ENCODE measurements at regions not wholly inside any gene's neighbourhood (a gene's known extent, or its start where the extent isn't known, plus 50 kb on each side); places are given as distances from the start of the nearest gene placed in this dataset.

GRCh38 chr6:149179431-149179830, 138.1 kb upstream of the TAB2 start:
- Histone ChIP-seq H3K4me1 (ENCODE audit: insufficient read depth, low read length, poor library complexity, severe bottlenecking) (no peaks in the 10 kb centered on the region), H2AFZ (ENCODE audit: low read length) (no peak overlapping the region), H3F3A (ENCODE audit: low read depth) (no peaks in the 10 kb centered on the region), H3K27me3 (ENCODE audit: insufficient read depth, low read length, poor library complexity, severe bottlenecking) (no peaks in the 10 kb centered on the region), H3K9ac (ENCODE audit: low read depth, low read length, poor library complexity, severe bottlenecking) (no peak overlapping the region), H3K79me2 (ENCODE audit: insufficient read depth, low read length) (no peaks in the 10 kb centered on the region), H3K4me3 (ENCODE audit: low read length, poor library complexity, severe bottlenecking) (no peak overlapping the region), H3K4me2 (ENCODE audit: low read depth, low read length, poor library complexity, severe bottlenecking) (no peak overlapping the region), H3K9me3 (ENCODE audit: insufficient read depth, low read depth, low read length) (no peaks in the 10 kb centered on the region), H3K36me3 (ENCODE audit: insufficient read depth, low read length) (no peaks in the 10 kb centered on the region), H4K20me1 (ENCODE audit: insufficient read depth, low read length, poor library complexity, severe bottlenecking) (no peaks in the 10 kb centered on the region), H3K9me2 (replicated peaks; ENCODE audit: low read depth, low read length) (no peaks in the 10 kb centered on the region)
- TF ChIP-seq CTCF (conservative IDR thresholded peaks at IDR 0.05; ENCODE audit: low read length) (no peak), EZH2phosphoT487 (IDR thresholded peaks at IDR 0.05; ENCODE audit: borderline replicate concordance) (no peak)

- no peak overlapping the region for H3K4me2 ChIP-seq (ENCODE audit: low read depth, low read length, poor library complexity, severe bottlenecking)
- no peaks in the 10 kb centered on the region for H3K27me3 ChIP-seq (ENCODE audit: insufficient read depth, low read length, poor library complexity, severe bottlenecking)
- no peaks in the 10 kb centered on the region for H4K20me1 ChIP-seq (ENCODE audit: insufficient read depth, low read length, poor library complexity, severe bottlenecking)
- no peak overlapping the region for H2AFZ ChIP-seq (ENCODE audit: low read length)
- no peaks in the 10 kb centered on the region for H3K36me3 ChIP-seq (ENCODE audit: insufficient read depth, low read length)
- no peaks in the 10 kb centered on the region for H3K79me2 ChIP-seq (ENCODE audit: insufficient read depth, low read length)
- no peaks in the 10 kb centered on the region for H3K9me2 ChIP-seq (replicated peaks; ENCODE audit: low read depth, low read length)
- no peak overlapping the region for H3K4me3 ChIP-seq (ENCODE audit: low read length, poor library complexity, severe bottlenecking)
- no peaks in the 10 kb centered on the region for H3K9me3 ChIP-seq (ENCODE audit: insufficient read depth, low read depth, low read length)
- TF ChIP-seq CTCF (conservative IDR thresholded peaks at IDR 0.05; ENCODE audit: low read length) (no peak), EZH2phosphoT487 (IDR thresholded peaks at IDR 0.05; ENCODE audit: borderline replicate concordance) (no peak)
- H3K4me1 ChIP-seq (ENCODE audit: insufficient read depth, low read length, poor library complexity, severe bottlenecking), result no peaks in the 10 kb centered on the region
- no peak overlapping the region for H3K9ac ChIP-seq (ENCODE audit: low read depth, low read length, poor library complexity, severe bottlenecking)
- no peaks in the 10 kb centered on the region for H3F3A ChIP-seq (ENCODE audit: low read depth)
These were observed 136.2 kb upstream of the TAB2 start for GRCh38 chr6:149181304-149181703.

- H3K9me2 ChIP-seq (replicated peaks; ENCODE audit: low read depth, low read length), result no peaks in the 10 kb centered on the region
- no peak overlapping the region for H3K9ac ChIP-seq (ENCODE audit: low read depth, low read length, poor library complexity, severe bottlenecking)
- H3K36me3 ChIP-seq (ENCODE audit: insufficient read depth, low read length), result no peaks in the 10 kb centered on the region
- H4K20me1 ChIP-seq (ENCODE audit: insufficient read depth, low read length, poor library complexity, severe bottlenecking), result no peaks in the 10 kb centered on the region
- no peak overlapping the region for H2AFZ ChIP-seq (ENCODE audit: low read length)
- H3K27me3 ChIP-seq (ENCODE audit: insufficient read depth, low read length, poor library complexity, severe bottlenecking), result no peaks in the 10 kb centered on the region
- no peaks in the 10 kb centered on the region for H3K9me3 ChIP-seq (ENCODE audit: insufficient read depth, low read depth, low read length)
- no peaks in the 10 kb centered on the region for H3F3A ChIP-seq (ENCODE audit: low read depth)
- H3K79me2 ChIP-seq (ENCODE audit: insufficient read depth, low read length), result no peaks in the 10 kb centered on the region
- H3K4me2 ChIP-seq (ENCODE audit: low read depth, low read length, poor library complexity, severe bottlenecking), result no peak overlapping the region
- H3K4me1 ChIP-seq (ENCODE audit: insufficient read depth, low read length, poor library complexity, severe bottlenecking), result no peaks in the 10 kb centered on the region
- no peak overlapping the region for H3K4me3 ChIP-seq (ENCODE audit: low read length, poor library complexity, severe bottlenecking)
- no peak for TF ChIP-seq CTCF (conservative IDR thresholded peaks at IDR 0.05; ENCODE audit: low read length)
- TF ChIP-seq EZH2phosphoT487 (IDR thresholded peaks at IDR 0.05; ENCODE audit: borderline replicate concordance), result no peak
These were observed 135.2 kb upstream of the TAB2 start for GRCh38 chr6:149182262-149182661.
